Psoas muscle (tissue), 7 donors: ENCODE measurements at regions not wholly inside any gene's neighbourhood (a gene's known extent, or its start where the extent isn't known, plus 50 kb on each side); places are given as distances from the start of the nearest gene placed in this dataset.

ENCODE experiments used
- ATAC-seq, 4 donors: fragments of 200-7000 bp; cut with Tn5 transposase; one replicate each; pipeline ENCODE4 v1.9.1; 2020; ENCODE audit warnings: moderate library complexity in 3 of 4, mild to moderate bottlenecking in 2 of 4
- DNase-seq, 2 donors: peaks; one replicate each; pipeline ENCODE4 v3.0.0-alpha.2; 2020
- H3K27ac ChIP-seq: fragments of 200-600 bp; one replicate; pipeline ENCODE4 v1.8.0; 2022
- H3K27me3 ChIP-seq, 3 donors: fragments of 200-600 bp in 1 of 3; one replicate each; pipeline versions ENCODE4 v1.6.1 to v1.8.0; 2013 to 2022; ENCODE audit warnings: low read length in 2 of 3, mild to moderate bottlenecking in 2 of 3, moderate library complexity in 1 of 3; ENCODE audit not compliant: insufficient read depth in 3 of 3
- H3K36me3 ChIP-seq, 2 donors: fragments of 200-600 bp in 1 of 2; one replicate each; pipeline versions ENCODE4 v1.6.1 to v1.8.0; 2013 to 2022; ENCODE audit warnings: low read depth in 1 of 2, mild to moderate bottlenecking in 1 of 2, moderate library complexity in 1 of 2; ENCODE audit not compliant: insufficient read depth in 1 of 2
- H3K4me1 ChIP-seq: fragments of 200-600 bp; one replicate; pipeline ENCODE4 v1.8.0; 2022
- H3K4me3 ChIP-seq: fragments of 200-600 bp; one replicate; pipeline ENCODE4 v1.8.0; 2022; ENCODE audit warnings: mild to moderate bottlenecking
- H3K9me3 ChIP-seq: fragments of 200-600 bp; one replicate; pipeline ENCODE4 v1.8.0; 2022
- WGBS, 3 donors: extraction: QIAGEN DNeasy Blood & Tissue Kit; methylation state at CpG; one replicate each; pipeline versions ENCODE4 v1.1.6 to v1.1.7; 2013; 5-methylcytosine and 5-hydroxymethylcytosine counted together
- intact Hi-C, 2 donors: fragments of 100-400 bp; cut with DNase I; formaldehyde crosslinking; loops; one replicate each; pipeline versions ENCODE4 v1.11.0 to v1.14.2; 2022
- TF ChIP-seq, protein P1 (sequence below): fragments of 200-600 bp; IDR thresholded peaks from one replicate; pipeline ENCODE4 v1.8.0; 2022; ENCODE audit warnings: antibody characterized with exemption
- donor health status: healthy with polysubstance abuse.
- donor health status: DM: no; HTN: no; CAD: no; lungs with moderate emphysema.
- donor health status: Bipolar disorder and iron deficiency.
- donor health status: healthy.
- donor health status: DM: yes; HTN: yes; CAD: no.
- donor health status: DM: no; HTN: no; CAD: no.
- donor health status: DM: yes; HTN: yes; CAD: no.

DNA sequence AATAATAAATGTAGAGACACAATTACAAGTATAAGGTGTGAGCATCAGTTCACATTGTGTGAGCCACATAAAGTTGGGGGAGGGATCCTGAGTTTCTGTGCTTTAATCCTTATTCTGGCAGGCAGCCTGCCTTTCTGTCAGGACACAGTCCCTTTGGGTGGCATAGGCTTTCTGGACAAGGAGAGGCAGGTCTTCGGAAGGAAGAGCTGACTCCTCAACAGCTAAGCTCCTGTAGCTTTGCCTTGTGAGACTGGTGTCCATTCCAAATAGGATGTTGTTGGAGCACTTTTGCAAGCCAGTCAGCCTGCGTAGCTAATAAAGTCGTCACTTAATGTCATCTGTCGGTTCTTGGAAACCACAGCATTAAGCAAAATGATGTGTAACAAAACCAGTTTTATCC lies 151.9 kb upstream of the MCTP2 start:
- no peaks in the 10 kb centered on the region for H3K9me3 ChIP-seq
- TF ChIP-seq, protein P1, sequence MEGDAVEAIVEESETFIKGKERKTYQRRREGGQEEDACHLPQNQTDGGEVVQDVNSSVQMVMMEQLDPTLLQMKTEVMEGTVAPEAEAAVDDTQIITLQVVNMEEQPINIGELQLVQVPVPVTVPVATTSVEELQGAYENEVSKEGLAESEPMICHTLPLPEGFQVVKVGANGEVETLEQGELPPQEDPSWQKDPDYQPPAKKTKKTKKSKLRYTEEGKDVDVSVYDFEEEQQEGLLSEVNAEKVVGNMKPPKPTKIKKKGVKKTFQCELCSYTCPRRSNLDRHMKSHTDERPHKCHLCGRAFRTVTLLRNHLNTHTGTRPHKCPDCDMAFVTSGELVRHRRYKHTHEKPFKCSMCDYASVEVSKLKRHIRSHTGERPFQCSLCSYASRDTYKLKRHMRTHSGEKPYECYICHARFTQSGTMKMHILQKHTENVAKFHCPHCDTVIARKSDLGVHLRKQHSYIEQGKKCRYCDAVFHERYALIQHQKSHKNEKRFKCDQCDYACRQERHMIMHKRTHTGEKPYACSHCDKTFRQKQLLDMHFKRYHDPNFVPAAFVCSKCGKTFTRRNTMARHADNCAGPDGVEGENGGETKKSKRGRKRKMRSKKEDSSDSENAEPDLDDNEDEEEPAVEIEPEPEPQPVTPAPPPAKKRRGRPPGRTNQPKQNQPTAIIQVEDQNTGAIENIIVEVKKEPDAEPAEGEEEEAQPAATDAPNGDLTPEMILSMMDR, result no peak
- DNase-seq, result no peak
- H3K4me3 ChIP-seq, result no peak overlapping the region
- H3K36me3 ChIP-seq, result no peaks in the 10 kb centered on the region
- no peak overlapping the region for H3K27ac ChIP-seq
- no peaks in the 10 kb centered on the region for H3K4me1 ChIP-seq
- intact Hi-C loops, result no loop called here
- 76 to 78% (median 77%) methylated on average over 4 of the region's 4 CpGs for WGBS, 3 donors
- H3K27me3 ChIP-seq, result peaks cover 0 to 3% (median 0%) of the 10 kb centered on the region in 3 donors
- ATAC-seq, result no peak

DNA sequence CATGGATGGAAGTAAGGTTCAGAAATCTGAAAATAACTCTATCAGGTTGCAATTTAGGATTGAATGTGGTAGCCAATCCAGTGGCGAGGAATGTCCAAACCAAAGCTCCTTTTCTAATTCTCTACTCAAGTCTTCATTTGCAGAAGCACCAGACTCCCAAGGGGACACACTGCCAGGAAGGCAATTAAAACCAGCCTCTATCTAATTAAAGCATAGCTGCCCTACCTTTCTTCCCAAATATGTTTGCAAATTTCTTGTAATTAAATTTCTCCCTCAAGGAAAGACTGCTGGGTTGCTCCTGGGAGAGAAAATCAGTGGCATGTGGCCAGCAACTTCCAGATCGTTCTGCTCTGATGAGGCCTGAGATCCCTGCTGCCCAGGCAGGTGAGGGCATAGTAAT lies 153.4 kb upstream of the MCTP2 start:
- intact Hi-C loops, result no loop called here
- H3K4me1 ChIP-seq, result no peaks in the 10 kb centered on the region
- TF ChIP-seq, protein P1, result no peak
- H3K27me3 ChIP-seq, result peaks cover 0 to 1% (median 0%) of the 10 kb centered on the region in 3 donors
- H3K27ac ChIP-seq, result no peak overlapping the region
- DNase-seq, result no peak
- no peak overlapping the region for H3K4me3 ChIP-seq
- ATAC-seq, result no peak
- 67 to 78% (median 77%) methylated on average over 2 of the region's 2 CpGs for WGBS, 3 donors
- H3K9me3 ChIP-seq, result no peaks in the 10 kb centered on the region
- H3K36me3 ChIP-seq, result no peaks in the 10 kb centered on the region

DNA sequence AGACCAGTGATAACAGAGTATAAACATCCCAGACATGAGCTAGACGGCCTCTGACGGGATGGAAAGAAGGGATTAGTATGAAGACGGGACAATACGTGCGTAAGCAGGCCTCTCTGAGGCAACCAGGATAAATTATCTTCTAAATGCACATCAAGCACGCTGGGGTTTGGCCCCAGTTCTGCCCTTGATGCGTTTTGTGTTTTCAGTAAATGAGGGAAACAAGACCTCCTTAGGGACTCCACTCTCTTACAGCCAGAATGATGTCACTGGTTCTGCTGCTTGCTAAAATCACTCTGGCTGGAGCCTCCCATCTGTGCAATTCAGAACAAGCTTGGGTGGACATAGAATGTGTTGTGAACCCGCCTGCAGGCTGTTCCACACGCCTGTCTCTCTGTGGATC lies 156.0 kb upstream of the MCTP2 start:
- intact Hi-C loops, result no loop called here
- Histone ChIP-seq H3K36me3 (no peaks in the 10 kb centered on the region), H3K4me3 (no peak overlapping the region), H3K4me1 (no peaks in the 10 kb centered on the region), H3K27ac (no peak overlapping the region), H3K27me3 (peaks cover 0 to 12% (median 0%) of the 10 kb centered on the region in 3 donors), H3K9me3 (no peaks in the 10 kb centered on the region)
- ATAC-seq, result peak; percentile 56 to 85 (median 66)
- peak; percentile 78 to 88 for DNase-seq
- TF ChIP-seq, protein P1, result no peak
- 25 to 36% (median 29%) methylated on average over 9 of the region's 9 CpGs for WGBS, 3 donors

DNA sequence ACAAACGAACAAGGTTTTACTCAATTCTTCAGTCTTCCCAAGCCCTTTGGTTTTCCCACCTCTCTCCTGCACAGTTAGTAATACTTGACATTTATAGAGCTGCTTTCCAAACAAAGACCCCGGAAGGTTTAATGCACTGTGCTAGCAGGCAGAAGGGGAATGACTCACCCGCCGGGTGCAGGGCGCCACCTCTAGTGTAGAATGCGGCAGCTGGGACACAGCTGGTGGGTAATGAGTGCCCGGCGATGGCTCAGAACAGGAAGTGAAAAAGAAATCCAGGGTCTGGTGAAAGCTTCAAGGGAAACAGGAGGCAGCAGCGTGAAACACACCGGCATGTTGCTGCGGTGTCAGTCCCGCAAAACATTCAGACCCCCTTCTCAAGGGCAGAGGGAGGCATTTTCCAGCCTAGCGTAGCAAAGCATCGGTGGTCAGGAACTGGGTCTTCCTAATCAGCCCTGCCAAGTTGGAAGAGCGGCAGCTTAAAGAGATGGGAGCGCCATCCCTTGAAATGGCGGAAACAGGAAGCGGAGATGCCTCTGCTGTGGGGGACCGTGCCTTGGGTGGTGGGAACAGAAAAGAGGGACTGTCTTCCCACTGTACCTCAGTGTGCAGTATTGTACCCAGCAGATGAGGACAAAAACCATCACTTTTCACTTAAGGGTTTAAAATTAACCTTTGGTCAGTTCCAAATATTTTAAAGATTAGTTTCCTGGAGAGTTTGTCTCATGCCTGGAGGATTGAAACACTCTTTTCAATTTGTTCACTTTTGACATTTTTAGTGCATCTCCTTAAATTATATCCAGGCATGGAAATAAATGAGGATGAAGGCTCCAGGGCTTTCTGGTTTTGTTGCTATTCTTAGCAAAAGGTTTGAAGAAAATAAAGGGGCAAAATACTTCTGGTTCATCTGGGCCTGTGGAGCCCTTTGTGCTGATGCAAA lies 160.7 kb upstream of the MCTP2 start:
- DNase-seq (no peak), ATAC-seq (no peak)
- Histone ChIP-seq H3K36me3 (no peaks in the 10 kb centered on the region), H3K4me3 (no peak overlapping the region), H3K9me3 (no peaks in the 10 kb centered on the region), H3K27me3 (peaks cover 0 to 18% (median 0%) of the 10 kb centered on the region in 3 donors), H3K4me1 (no peaks in the 10 kb centered on the region), H3K27ac (no peak overlapping the region)
- TF ChIP-seq, protein P1, result no peak
- intact Hi-C loops, result no loop called here
- WGBS, 3 donors, result 34 to 35% (median 34%) methylated on average over 19 of the region's 19 CpGs
